IMR-90 (cell line): ENCODE measurements at regions not wholly inside any gene's neighbourhood (a gene's known extent, or its start where the extent isn't known, plus 50 kb on each side); places are given as distances from the start of the nearest gene placed in this dataset.

Source experiments
- ATAC-seq: fragments of 200-7000 bp; cut with Tn5 transposase; 2 replicates; pipeline ENCODE4 v1.9.1; 2020; ENCODE audit warnings: low read depth, mild to moderate bottlenecking, moderate library complexity
- BruUV-seq: library from RNA; stranded (reverse); fragments of 400-500 nt; replicated peaks from 2 replicates; lab custom pipeline; 2021; lab: Mats Ljungman, UMichigan
- CTCF ChIA-PET: fragments of 300-600 bp; formaldehyde crosslinking; extraction: SDS; loops from one replicate; lab custom pipeline; 2021; ENCODE audit warnings: antibody characterized with exemption; lab: Yijun Ruan, JAX
- POLR2A ChIA-PET: fragments of 300-600 bp; sonication (Branson Sonifier 250); formaldehyde crosslinking; loops from one replicate; lab custom pipeline; 2022; ENCODE audit warnings: antibody characterized with exemption; ENCODE audit not compliant: unreplicated experiment; lab: Charles Lee
- DNase-seq: peaks from one replicate; pipeline ENCODE4 v3.0.0; 2013
- H2AFZ ChIP-seq: replicated peaks from 2 replicates; pipeline ENCODE3; 2013; ENCODE audit warnings: low read length, mild to moderate bottlenecking; ENCODE audit not compliant: poor library complexity
- H2AK5ac ChIP-seq: 2 replicates; pipeline ENCODE4 v1.6.1; 2013; ENCODE audit warnings: low read depth, low read length, inconsistent platforms
- H2AK9ac ChIP-seq: replicated peaks from 2 replicates; pipeline ENCODE3; 2013; ENCODE audit warnings: mild to moderate bottlenecking, low read depth, low read length, moderate library complexity; ENCODE audit not compliant: poor library complexity
- H2BK120ac ChIP-seq: 2 replicates; pipeline ENCODE4 v1.6.1; 2013; ENCODE audit warnings: low read depth, low read length, inconsistent platforms
- H2BK15ac ChIP-seq: 3 replicates; pipeline ENCODE4 v1.6.1; 2013; ENCODE audit warnings: low read depth, low read length, inconsistent platforms
- H2BK20ac ChIP-seq: 2 replicates; pipeline ENCODE4 v1.6.1; 2013; ENCODE audit warnings: low read depth, mild to moderate bottlenecking, inconsistent platforms, low read length, moderate library complexity
- H2BK5ac ChIP-seq: 2 replicates; pipeline ENCODE4 v1.6.1; 2013; ENCODE audit warnings: mild to moderate bottlenecking, low read depth, low read length, inconsistent platforms; ENCODE audit not compliant: poor library complexity, severe bottlenecking
- H3K14ac ChIP-seq: replicated peaks from 2 replicates; pipeline ENCODE4 v1.6.1; 2013; ENCODE audit warnings: low read depth, low read length, inconsistent platforms
- H3K18ac ChIP-seq: 2 replicates; pipeline ENCODE4 v1.6.1; 2013; ENCODE audit warnings: low read depth, low read length, control low read depth
- H3K23ac ChIP-seq: 2 replicates; pipeline ENCODE4 v1.6.1; 2013; ENCODE audit warnings: low read depth, low read length, inconsistent platforms
- H3K27ac ChIP-seq: 2 replicates; pipeline ENCODE4 v1.5.1; 2013; ENCODE audit warnings: mild to moderate bottlenecking, control low read depth, low read length; ENCODE audit not compliant: insufficient read depth
- H3K27me3 ChIP-seq: 2 replicates; pipeline ENCODE4 v1.6.1; 2013; ENCODE audit warnings: low read length; ENCODE audit not compliant: control insufficient read depth, insufficient read depth
- H3K36me3 ChIP-seq: 2 replicates; pipeline ENCODE4 v1.6.1; 2013; ENCODE audit warnings: low read length, mixed read lengths; ENCODE audit not compliant: control insufficient read depth, insufficient read depth
- H3K4ac ChIP-seq: 2 replicates; pipeline ENCODE4 v1.6.1; 2013; ENCODE audit warnings: low read depth, low read length, inconsistent platforms
- H3K4me1 ChIP-seq: 2 replicates; pipeline ENCODE4 v1.6.1; 2013; ENCODE audit warnings: low read length, mixed read lengths; ENCODE audit not compliant: control insufficient read depth, insufficient read depth
- H3K4me2 ChIP-seq: 2 replicates; pipeline ENCODE4 v1.6.1; 2013; ENCODE audit warnings: low read depth, mild to moderate bottlenecking, control low read depth, low read length, moderate library complexity
- H3K4me3 ChIP-seq: 2 replicates; pipeline ENCODE4 v1.5.1; 2013; ENCODE audit warnings: low read depth, mild to moderate bottlenecking, control low read depth, low read length, moderate library complexity; ENCODE audit not compliant: insufficient read depth
- H3K56ac ChIP-seq: 2 replicates; pipeline ENCODE4 v1.6.1; 2013; ENCODE audit warnings: low read length, inconsistent platforms; ENCODE audit not compliant: insufficient read depth; ENCODE audit errors: extremely low read depth
- H3K79me1 ChIP-seq, 2 experiments: 2 replicates each; pipeline ENCODE4 v1.6.1; 2013; ENCODE audit warnings: low read length in 2 of 2, inconsistent platforms in 1 of 2, low read depth in 1 of 2
- H3K9ac ChIP-seq: 2 replicates; pipeline ENCODE4 v1.6.1; 2013; ENCODE audit warnings: low read depth, low read length, control low read depth
- H3K9me1 ChIP-seq: 2 replicates; pipeline ENCODE4 v1.6.1; 2013; ENCODE audit warnings: low read length, inconsistent platforms; ENCODE audit not compliant: insufficient read depth
- H3K9me3 ChIP-seq: 2 replicates; pipeline ENCODE4 v1.6.1; 2013; ENCODE audit warnings: low read length; ENCODE audit not compliant: control insufficient read depth, insufficient read depth
- H4K20me1 ChIP-seq: 2 replicates; pipeline ENCODE4 v1.6.1; 2013; ENCODE audit warnings: low read length, inconsistent platforms; ENCODE audit not compliant: insufficient read depth
- H4K5ac ChIP-seq: 2 replicates; pipeline ENCODE4 v1.6.1; 2013; ENCODE audit warnings: mild to moderate bottlenecking, low read depth, low read length, control low read depth
- H4K8ac ChIP-seq, 2 experiments: 2 replicates each; pipeline ENCODE4 v1.6.1; 2013; ENCODE audit warnings: low read depth in 2 of 2, low read length in 2 of 2, control low read depth in 1 of 2, inconsistent platforms in 1 of 2
- H4K91ac ChIP-seq: 2 replicates; pipeline ENCODE4 v1.6.1; 2013; ENCODE audit warnings: low read depth, low read length, inconsistent platforms; ENCODE audit not compliant: insufficient read depth
- BHLHE40 ChIP-seq: fragments of 150-350 bp; IDR thresholded peaks from 2 replicates; pipeline ENCODE4 v1.6.1; 2016; ENCODE audit warnings: mild to moderate bottlenecking, low read depth, low read length
- CEBPB ChIP-seq: IDR thresholded peaks from 2 replicates; pipeline ENCODE4 v1.6.1; 2012; ENCODE audit warnings: low read depth, low read length, improper control_type of control experiment
- FOS ChIP-seq: fragments of 150-350 bp; IDR thresholded peaks from 2 replicates; pipeline ENCODE4 v1.6.1; 2016; ENCODE audit warnings: low read depth, low read length
- MAFK ChIP-seq: IDR thresholded peaks from 2 replicates; pipeline ENCODE4 v1.6.1; 2012; ENCODE audit warnings: low read depth, low read length, improper control_type of control experiment
- RCOR1 ChIP-seq: IDR thresholded peaks from 2 replicates; pipeline ENCODE4 v1.6.1; 2012; ENCODE audit warnings: mild to moderate bottlenecking, low read length, improper control_type of control experiment; ENCODE audit not compliant: insufficient replicate concordance
- WGBS, 2 experiments: methylation state at CpG; one replicate each; pipeline versions ENCODE4 v1.1.5 to v1.1.7; 2013; ENCODE audit warnings: missing lambda C conversion rate in 2 of 2; ENCODE audit not compliant: insufficient read length in 1 of 2; ENCODE audit errors: extremely low coverage in 2 of 2; 5-methylcytosine and 5-hydroxymethylcytosine counted together
- dilution Hi-C: fragments of 300-500 bp; cut with HindIII; formaldehyde crosslinking; loops from one replicate; pipeline ENCODE4 v1.14.3; 2018; ENCODE audit warnings: low sequenced_read_pairs; ENCODE audit not compliant: unreplicated experiment
- in situ Hi-C: fragments of 300-500 bp; cut with MboI; formaldehyde crosslinking; loops from 3 replicates; pipeline ENCODE4 v1.14.3; 2019; ENCODE audit warnings: low sequenced_read_pairs, inconsistent platforms, mixed read lengths
- intact Hi-C: fragments of 100-400 bp; cut with micrococcal nuclease; formaldehyde crosslinking; loops from 2 replicates; pipeline ENCODE4 v1.10.0; 2022

DNA sequence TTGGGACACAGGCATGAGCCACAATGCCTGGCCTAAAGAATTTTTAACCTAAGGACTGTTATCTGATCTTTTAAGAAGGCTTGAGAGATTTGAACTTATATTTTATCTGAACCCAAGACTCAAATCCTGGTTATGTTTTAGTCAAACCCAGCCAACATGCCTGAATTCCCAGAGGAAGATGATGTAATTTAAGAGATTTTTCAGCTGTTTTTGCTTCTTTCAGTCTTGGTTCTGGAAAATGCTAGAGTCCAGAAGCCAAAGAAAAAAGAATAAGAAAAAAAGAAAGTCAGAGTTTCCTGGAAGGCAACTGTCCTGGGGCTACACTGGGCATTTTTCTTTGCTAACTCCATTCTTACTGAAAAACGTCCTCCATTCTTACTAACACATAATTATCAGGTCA is 85.8 kb downstream of the SNX18 start:
- no peak overlapping the region for H3K14ac ChIP-seq
- H4K91ac ChIP-seq = no peak overlapping the region
- no CpG with 5 or more reads among the region's 1 CpG for WGBS, 2 experiments
- no peak overlapping the region for H2BK20ac ChIP-seq
- no peaks in the 10 kb centered on the region for H3K4me1 ChIP-seq
- POLR2A ChIA-PET = no interaction called here
- H3K4me2 ChIP-seq = no peak overlapping the region
- no peak overlapping the region; the same call in 1 of the 2 replicates for H4K5ac ChIP-seq
- BruUV-seq = no TSS peak
- intact Hi-C loops = no loop called here
- no peak overlapping the region for H2AK5ac ChIP-seq
- H4K20me1 ChIP-seq = no peaks in the 10 kb centered on the region
- DNase-seq = no peak
- CTCF ChIA-PET = interaction anchor here (0.5 to 0.6 kb wide), 2 partner anchors 26 to 72 kb away, joined by 3 read pairs; no protein-coding TSS in a partner anchor
- in situ Hi-C loops = no loop called here
- no peaks in the 10 kb centered on the region for H3K9me3 ChIP-seq
- H3K27ac ChIP-seq = peak overlapping the region; percentile 53; the same call in 1 of the 2 replicates
- no peak overlapping the region for H3K56ac ChIP-seq
- no peak overlapping the region for H3K9ac ChIP-seq
- no peak overlapping the region for H4K8ac ChIP-seq
- no peak overlapping the region for H3K4me3 ChIP-seq
- H3K18ac ChIP-seq = peak overlapping the region; percentile 70; the same call in 1 of the 2 replicates
- H3K27me3 ChIP-seq = no peaks in the 10 kb centered on the region
- H2BK5ac ChIP-seq = no peak overlapping the region
- no peak; the same call in 1 of the 2 replicates for ATAC-seq
- TF ChIP-seq FOS = no peak
- no peak for TF ChIP-seq CEBPB
- TF ChIP-seq BHLHE40 = no peak
- no peak for TF ChIP-seq RCOR1
- TF ChIP-seq MAFK = no peak
- H3K9me1 ChIP-seq = peaks cover 4% of the 10 kb centered on the region; the same call in 1 of the 2 replicates
- no peak overlapping the region for H2BK15ac ChIP-seq
- H3K79me1 ChIP-seq = no peaks in the 10 kb centered on the region
- no peak overlapping the region for H3K23ac ChIP-seq
- H3K4ac ChIP-seq = no peak overlapping the region
- no peak overlapping the region for H2AFZ ChIP-seq
- H2BK120ac ChIP-seq = no peak overlapping the region
- dilution Hi-C loops = no loop called here
- no peaks in the 10 kb centered on the region for H3K36me3 ChIP-seq
- no peak overlapping the region for H2AK9ac ChIP-seq
